HG02870 (cell line): ENCODE measurements at regions not wholly inside any gene's neighbourhood (a gene's known extent, or its start where the extent isn't known, plus 50 kb on each side); places are given as distances from the start of the nearest gene placed in this dataset.

Source experiments
- ATAC-seq: cut with Tn5 transposase; IDR thresholded peaks from one replicate; pipeline ENCODE4 v1.9.1; 2021; ENCODE audit warnings: mild to moderate bottlenecking, moderate library complexity; ENCODE audit not compliant: unreplicated experiment

GRCh38 chr1:186736971-186737685 lies 56.9 kb upstream of the PTGS2 start:
- ATAC-seq: no peak

GRCh38 chr1:186735463-186735862 lies 55.2 kb upstream of the PTGS2 start:
- no peak for ATAC-seq

- no peak for ATAC-seq
Measured at GRCh38 chr1:186730951-186731729, 50.9 kb upstream of the PTGS2 start.
